H9 (cell line): ENCODE measurements at regions not wholly inside any gene's neighbourhood (a gene's known extent, or its start where the extent isn't known, plus 50 kb on each side); places are given as distances from the start of the nearest gene placed in this dataset.

Source experiments
- DNase-seq: peaks from one replicate; pipeline ENCODE4 v3.0.0-alpha.2; 2017
- H2AFZ ChIP-seq: one replicate; pipeline ENCODE4 v1.6.1; 2013; ENCODE audit warnings: mild to moderate bottlenecking, low read length, control low read depth, moderate library complexity
- H2AK5ac ChIP-seq: 2 replicates; pipeline ENCODE4 v1.6.1; 2013; ENCODE audit warnings: low read length, control low read depth, mixed read lengths; ENCODE audit not compliant: insufficient read length
- H2BK120ac ChIP-seq: one replicate; pipeline ENCODE4 v1.6.1; 2013; ENCODE audit warnings: low read depth, mild to moderate bottlenecking, low read length, control low read depth, inconsistent platforms; ENCODE audit not compliant: poor library complexity, severe bottlenecking
- H2BK12ac ChIP-seq: 2 replicates; pipeline ENCODE4 v1.6.1; 2013; ENCODE audit warnings: low read length, control low read depth, mixed read lengths, low read depth; ENCODE audit not compliant: insufficient read length
- H2BK15ac ChIP-seq: 2 replicates; pipeline ENCODE4 v1.6.1; 2013; ENCODE audit warnings: low read depth, low read length, control low read depth
- H2BK20ac ChIP-seq: one replicate; pipeline ENCODE4 v1.6.1; 2013; ENCODE audit warnings: low read depth, mild to moderate bottlenecking, low read length, control low read depth, inconsistent platforms; ENCODE audit not compliant: poor library complexity, severe bottlenecking
- H2BK5ac ChIP-seq: 2 replicates; pipeline ENCODE4 v1.6.1; 2013; ENCODE audit warnings: low read length, control low read depth, mixed read lengths; ENCODE audit not compliant: insufficient read length
- H3K14ac ChIP-seq: 2 replicates; pipeline ENCODE4 v1.6.1; 2013; ENCODE audit warnings: low read length, control low read depth; ENCODE audit not compliant: insufficient read depth
- H3K18ac ChIP-seq: 2 replicates; pipeline ENCODE4 v1.6.1; 2013; ENCODE audit warnings: low read depth, mild to moderate bottlenecking, mixed read lengths, low read length, control low read depth; ENCODE audit not compliant: insufficient read length
- H3K23ac ChIP-seq: 2 replicates; pipeline ENCODE4 v1.6.1; 2013; ENCODE audit warnings: low read length, control low read depth, mixed read lengths, low read depth; ENCODE audit not compliant: insufficient read length
- H3K23me2 ChIP-seq: 2 replicates; pipeline ENCODE4 v1.6.1; 2013; ENCODE audit warnings: low read depth, mild to moderate bottlenecking, mixed read lengths, low read length, control low read depth; ENCODE audit not compliant: insufficient read length, poor library complexity, severe bottlenecking
- H3K27ac ChIP-seq: 2 replicates; pipeline ENCODE4 v1.5.1; 2013; ENCODE audit warnings: low read length, control low read depth, mixed read lengths, low read depth; ENCODE audit not compliant: insufficient read length
- H3K27me3 ChIP-seq: 2 replicates; pipeline ENCODE4 v1.6.1; 2013; ENCODE audit warnings: low read length, control low read depth, inconsistent platforms; ENCODE audit not compliant: insufficient read depth
- H3K4ac ChIP-seq: 2 replicates; pipeline ENCODE4 v1.6.1; 2013; ENCODE audit warnings: low read depth, mild to moderate bottlenecking, control low read depth, inconsistent platforms, low read length, moderate library complexity
- H3K4me1 ChIP-seq: 2 replicates; pipeline ENCODE4 v1.6.1; 2013; ENCODE audit warnings: low read length, control low read depth, inconsistent platforms; ENCODE audit not compliant: insufficient read depth
- H3K4me2 ChIP-seq: 2 replicates; pipeline ENCODE4 v1.6.1; 2013; ENCODE audit warnings: low read length, control low read depth, mixed read lengths; ENCODE audit not compliant: insufficient read length, insufficient read depth
- H3K56ac ChIP-seq: 2 replicates; pipeline ENCODE4 v1.6.1; 2013; ENCODE audit warnings: low read depth, mild to moderate bottlenecking, mixed read lengths, low read length, control low read depth; ENCODE audit not compliant: insufficient read length
- H3K79me1 ChIP-seq: 2 replicates; pipeline ENCODE4 v1.6.1; 2013; ENCODE audit warnings: low read depth, mild to moderate bottlenecking, moderate library complexity, low read length, control low read depth, inconsistent platforms; ENCODE audit not compliant: insufficient read depth, poor library complexity, severe bottlenecking
- H3K79me2 ChIP-seq: 2 replicates; pipeline ENCODE4 v1.6.1; 2013; ENCODE audit warnings: low read length, control low read depth, inconsistent platforms; ENCODE audit not compliant: insufficient read depth
- H3K9ac ChIP-seq: 2 replicates; pipeline ENCODE4 v1.6.1; 2013; ENCODE audit warnings: low read length, control low read depth, mixed read lengths; ENCODE audit not compliant: insufficient read length; ENCODE audit errors: extremely low read depth
- H3K9me3 ChIP-seq: one replicate; pipeline ENCODE4 v1.6.1; 2013; ENCODE audit warnings: low read depth, low read length, inconsistent platforms; ENCODE audit not compliant: control insufficient read depth
- H3T11ph ChIP-seq: one replicate; pipeline ENCODE4 v1.6.1; 2013; ENCODE audit warnings: mild to moderate bottlenecking, low read length, control low read depth, inconsistent platforms
- H4K20me1 ChIP-seq: one replicate; pipeline ENCODE4 v1.6.1; 2013; ENCODE audit not compliant: control insufficient read depth, insufficient read length, insufficient read depth
- H4K5ac ChIP-seq: 2 replicates; pipeline ENCODE4 v1.6.1; 2013; ENCODE audit warnings: low read depth, mild to moderate bottlenecking, mixed read lengths, low read length, control low read depth; ENCODE audit not compliant: insufficient read length
- H4K8ac ChIP-seq: replicated peaks from 2 replicates; pipeline ENCODE4 v1.6.1; 2013; ENCODE audit warnings: low read length, control low read depth, mixed read lengths, low read depth; ENCODE audit not compliant: insufficient read length
- H4K91ac ChIP-seq: 2 replicates; pipeline ENCODE4 v1.6.1; 2013; ENCODE audit warnings: low read depth, mild to moderate bottlenecking, moderate library complexity, mixed read lengths, low read length, control low read depth; ENCODE audit not compliant: insufficient read length
- H3K27ac Mint-ChIP-seq, 3 experiments: 2 replicates in 2 of 3; 3 replicates in 1 of 3; pipeline ENCODE4 v1.8.0; 2020 to 2021; ENCODE audit warnings: mixed read lengths in 3 of 3, mild to moderate bottlenecking in 1 of 3, moderate library complexity in 1 of 3
- H3K27me3 Mint-ChIP-seq: 2 replicates; pipeline ENCODE4 v1.8.0; 2021; ENCODE audit warnings: low read depth, mild to moderate bottlenecking, moderate library complexity, mixed read lengths
- H3K36me3 Mint-ChIP-seq, 3 experiments: 2 replicates in 2 of 3; 3 replicates in 1 of 3; pipeline ENCODE4 v1.8.0; 2020 to 2021; ENCODE audit warnings: low read depth in 3 of 3, mixed read lengths in 3 of 3; ENCODE audit not compliant: insufficient read depth in 1 of 3
- H3K4me1 Mint-ChIP-seq, 2 experiments: 2 replicates each; pipeline ENCODE4 v1.8.0; 2020; ENCODE audit warnings: mixed read lengths in 2 of 2
- H3K4me3 Mint-ChIP-seq, 2 experiments: 2 replicates in 1 of 2; 3 replicates in 1 of 2; pipeline ENCODE4 v1.8.0; 2020 to 2021; ENCODE audit warnings: mild to moderate bottlenecking in 2 of 2, mixed read lengths in 2 of 2, moderate library complexity in 1 of 2
- H3K9me3 Mint-ChIP-seq, 2 experiments: 2 replicates in 1 of 2; 3 replicates in 1 of 2; pipeline ENCODE4 v1.8.0; 2020; ENCODE audit warnings: mild to moderate bottlenecking in 2 of 2, mixed read lengths in 2 of 2, moderate library complexity in 1 of 2
- CTCF ChIP-seq: fragments of 200-600 bp; sonication (generic); conservative IDR thresholded peaks from 3 replicates; pipeline ENCODE4 v1.8.0; 2021; ENCODE audit warnings: antibody characterized with exemption, mild to moderate bottlenecking
- WGBS: extraction: QIAGEN DNeasy Blood & Tissue Kit; methylation state at CpG from one replicate; pipeline ENCODE4 v1.1.7; 2013; ENCODE audit warnings: missing lambda C conversion rate, low lambda C conversion rate, mixed read lengths; ENCODE audit not compliant: insufficient read length; ENCODE audit errors: extremely low coverage; 5-methylcytosine and 5-hydroxymethylcytosine counted together

DNA sequence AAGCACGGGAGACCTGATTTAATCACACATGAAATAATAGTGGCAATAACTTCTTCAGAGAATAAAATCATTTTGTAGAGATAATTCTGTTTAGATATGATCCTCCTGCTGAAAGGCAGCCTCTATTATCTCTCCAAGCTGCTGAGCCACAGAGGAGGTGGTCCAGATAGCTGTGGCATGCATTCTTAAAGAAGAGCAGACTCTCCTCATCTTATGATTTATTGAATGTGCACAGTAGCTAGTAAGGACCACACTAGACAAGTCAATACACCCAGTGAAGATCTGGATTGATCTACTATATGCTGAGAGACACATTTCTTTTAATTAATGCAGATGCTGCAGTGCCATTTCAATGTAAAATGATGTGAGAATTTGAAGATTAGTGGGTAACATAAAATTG lies 552.9 kb upstream of the ANO3 start:
- no peak overlapping the region for H4K8ac ChIP-seq
- WGBS, result no CpG with 5 or more reads among the region's 1 CpG
- no peak overlapping the region for H2BK20ac ChIP-seq
- no peaks in the 10 kb centered on the region for H3K79me1 ChIP-seq
- Mint-ChIP-seq H3K4me3 (no peak overlapping the region), H3K4me1 (peaks cover 6 to 7% of the 10 kb centered on the region in 2 experiments), H3K9me3 (no peaks in the 10 kb centered on the region; a peak in 3 of 5 replicates), H3K36me3 (no peaks in the 10 kb centered on the region; a peak in 2 of 7 replicates), H3K27ac (no peak overlapping the region; a peak in 1 of 7 replicates), H3K27me3 (no peaks in the 10 kb centered on the region)
- no peak overlapping the region for H3K18ac ChIP-seq
- no peak overlapping the region for H2AFZ ChIP-seq
- H2BK15ac ChIP-seq, result no peak overlapping the region
- H3K9me3 ChIP-seq, result no peaks in the 10 kb centered on the region
- H3K4me1 ChIP-seq, result no peaks in the 10 kb centered on the region
- no peak overlapping the region for H3K4me2 ChIP-seq
- no peak overlapping the region for H3K56ac ChIP-seq
- DNase-seq, result no peak
- H3K9ac ChIP-seq, result no peak overlapping the region
- H3K27me3 ChIP-seq, result no peaks in the 10 kb centered on the region
- H4K20me1 ChIP-seq, result no peaks in the 10 kb centered on the region
- H4K5ac ChIP-seq, result no peak overlapping the region
- H3T11ph ChIP-seq, result no peak overlapping the region
- H2BK120ac ChIP-seq, result no peak overlapping the region
- H4K91ac ChIP-seq, result no peak overlapping the region
- no peak overlapping the region for H2AK5ac ChIP-seq
- H2BK5ac ChIP-seq, result no peak overlapping the region
- no peak overlapping the region for H3K27ac ChIP-seq
- no peak overlapping the region for H2BK12ac ChIP-seq
- no peaks in the 10 kb centered on the region for H3K23me2 ChIP-seq
- no peak overlapping the region for H3K23ac ChIP-seq
- H3K4ac ChIP-seq, result no peak overlapping the region
- TF ChIP-seq CTCF, result no peak
- no peak overlapping the region for H3K14ac ChIP-seq
- H3K79me2 ChIP-seq, result no peaks in the 10 kb centered on the region
